Stimulated activated CD8-positive, alpha-beta memory T cell treated with anti-CD3 and anti-CD28 coated beads, Interleukin-7, amount 100 ng/mL, for 48 hours (primary cell): ENCODE measurements at regions not wholly inside any gene's neighbourhood (a gene's known extent, or its start where the extent isn't known, plus 50 kb on each side); places are given as distances from the start of the nearest gene placed in this dataset.
"Not testable (repeated sequence)": the region's sequence is repeated elsewhere in the genome, so short reads cannot be mapped to it uniquely, and the experiment has no call there.

ENCODE experiments used
- DNase-seq, 2 donors: peaks; one replicate each; pipeline ENCODE4 v3.0.0-alpha.2; 2020; ENCODE audit warnings: low read depth in 1 of 2; ENCODE audit errors: extremely low read depth in 1 of 2

- DNase-seq, result no peak
Measured at GRCh38 chr13:21909331-21909730, 238.5 kb downstream of the FGF9 start.

GRCh38 chr13:21910546-21910945 lies 239.7 kb downstream of the FGF9 start:
- no peak for DNase-seq

- no peak for DNase-seq
Measured at GRCh38 chr13:21911646-21912298, 240.9 kb downstream of the FGF9 start.

- DNase-seq, result no peak
Measured at GRCh38 chr13:21913010-21913409, 242.1 kb downstream of the FGF9 start.

GRCh38 chr13:21917086-21918015 lies 246.5 kb downstream of the FGF9 start:
- no peak for DNase-seq

GRCh38 chr13:21920802-21921201 lies 249.9 kb downstream of the FGF9 start:
- DNase-seq, result not testable (repeated sequence)

- DNase-seq, result no peak
Measured at GRCh38 chr13:21924958-21925357, 254.1 kb downstream of the FGF9 start.

GRCh38 chr13:21925720-21926119 lies 254.8 kb downstream of the FGF9 start:
- no peak for DNase-seq

- DNase-seq, result no peak
Measured at GRCh38 chr13:21929400-21929799, 258.5 kb downstream of the FGF9 start.

GRCh38 chr13:21930536-21930935 lies 259.7 kb downstream of the FGF9 start:
- no peak for DNase-seq

- no peak for DNase-seq
Measured at GRCh38 chr13:21932578-21932977, 261.7 kb downstream of the FGF9 start.

- DNase-seq, result no peak
Measured at GRCh38 chr13:21932996-21933395, 262.1 kb downstream of the FGF9 start.

- DNase-seq, result no peak
Measured at GRCh38 chr13:21934284-21934683, 263.4 kb downstream of the FGF9 start.

- DNase-seq, result no peak
Measured at GRCh38 chr13:21936674-21937073, 265.8 kb downstream of the FGF9 start.

- DNase-seq, result no peak
Measured at GRCh38 chr13:21938168-21938567, 267.3 kb downstream of the FGF9 start.

- no peak for DNase-seq
Measured at GRCh38 chr13:21938636-21939035, 267.8 kb downstream of the FGF9 start.

- DNase-seq, result no peak
Measured at GRCh38 chr13:21942061-21942460, 271.2 kb downstream of the FGF9 start.

- no peak for DNase-seq
Measured at GRCh38 chr13:21944610-21945009, 273.7 kb downstream of the FGF9 start.

- no peak for DNase-seq
Measured at GRCh38 chr13:21945195-21945594, 274.3 kb downstream of the FGF9 start.

GRCh38 chr13:21946964-21947363 lies 276.1 kb downstream of the FGF9 start:
- DNase-seq, result no peak

GRCh38 chr13:21948769-21949474 lies 278.0 kb downstream of the FGF9 start:
- no peak for DNase-seq
